GM10248 (cell line): ENCODE measurements at regions not wholly inside any gene's neighbourhood (a gene's known extent, or its start where the extent isn't known, plus 50 kb on each side); places are given as distances from the start of the nearest gene placed in this dataset.

Experiments
- CTCF ChIA-PET: fragments of 300-600 bp; sonication (Branson Sonifier 250); formaldehyde crosslinking; extraction: SDS; loops from one replicate; lab custom pipeline; 2021; ENCODE audit warnings: antibody characterized with exemption; lab: Yijun Ruan, JAX
- POLR2A ChIA-PET: fragments of 350-650 bp; sonication (Branson Sonifier 250); formaldehyde crosslinking; extraction: SDS; loops from one replicate; lab custom pipeline; 2020; ENCODE audit warnings: antibody characterized with exemption; lab: Yijun Ruan, JAX
- DNase-seq: peaks from one replicate; pipeline ENCODE4 v3.0.0; 2012; ENCODE audit errors: extremely low spot score
- CTCF ChIP-seq: IDR thresholded peaks from 2 replicates; pipeline ENCODE4 v1.5.1; 2012; ENCODE audit warnings: mild to moderate bottlenecking, low read depth; ENCODE audit errors: extremely low read depth, missing control alignments, control extremely low read depth

GRCh38 chr9:93900971-93901861 is 53.9 kb downstream of the BARX1 start:
- DNase-seq: no peak
- TF ChIP-seq CTCF: no peak
- ChIA-PET CTCF (interaction anchor here (1.2 to 1.5 kb wide), 2 partner anchors 8 to 9 kb away, joined by 3 read pairs; no protein-coding TSS in a partner anchor), POLR2A (no interaction called here)

- TF ChIP-seq CTCF: no peak
- no peak for DNase-seq
- ChIA-PET CTCF (interaction anchor here (1.2 to 1.5 kb wide), 2 partner anchors 8 to 9 kb away, joined by 3 read pairs; no protein-coding TSS in a partner anchor), POLR2A (no interaction called here)
Measured at GRCh38 chr9:93900436-93900819, 54.7 kb downstream of the BARX1 start.

- no peak for TF ChIP-seq CTCF
- POLR2A ChIA-PET: no interaction called here
- no peak for DNase-seq
- CTCF ChIA-PET: interaction anchor here (1.2 to 1.5 kb wide), 2 partner anchors 8 to 9 kb away, joined by 3 read pairs; no protein-coding TSS in a partner anchor
Measured at GRCh38 chr9:93899609-93900435, 55.3 kb downstream of the BARX1 start.

- no peak for TF ChIP-seq CTCF
- CTCF ChIA-PET: no interaction called here
- DNase-seq: peak; percentile 13
- POLR2A ChIA-PET: no interaction called here
Measured at GRCh38 chr9:93898502-93899426, 56.4 kb downstream of the BARX1 start.

GRCh38 chr9:93898026-93898425 is 57.1 kb downstream of the BARX1 start:
- CTCF ChIA-PET: no interaction called here
- no peak for TF ChIP-seq CTCF

More at GRCh38 chr9:93898026-93898425, 57.1 kb downstream of the BARX1 start:
- DNase-seq: no peak
- POLR2A ChIA-PET: no interaction called here
